WTC11 (cell line): ENCODE measurements at regions not wholly inside any gene's neighbourhood (a gene's known extent, or its start where the extent isn't known, plus 50 kb on each side); places are given as distances from the start of the nearest gene placed in this dataset.

Experiments used
- ATAC-seq: fragments of 200-7000 bp; cut with Tn5 transposase; 2 replicates; pipeline ENCODE4 v1.10.0; 2021; ENCODE audit warnings: mild to moderate bottlenecking, moderate library complexity
- CTCF ChIA-PET: fragments of 300-600 bp; sonication (Branson Sonifier 250); formaldehyde crosslinking; loops from one replicate; lab custom pipeline; 2021; ENCODE audit warnings: antibody characterized with exemption; lab: Charles Lee
- POLR2A ChIA-PET: fragments of 350-600 bp; sonication (Branson Sonifier 250); formaldehyde crosslinking; loops from one replicate; lab custom pipeline; 2021; ENCODE audit warnings: antibody characterized with exemption; lab: Charles Lee
- DNase-seq: peaks from one replicate; pipeline ENCODE4 v3.0.0; 2021; ENCODE audit warnings: low spot score
- H3K27ac Mint-ChIP-seq: 2 replicates; pipeline ENCODE4 v1.8.0; 2021; ENCODE audit warnings: mixed read lengths
- H3K27me3 Mint-ChIP-seq: 2 replicates; pipeline ENCODE4 v1.8.0; 2021; ENCODE audit warnings: low read depth, mild to moderate bottlenecking, moderate library complexity, mixed read lengths
- H3K36me3 Mint-ChIP-seq: 2 replicates; pipeline ENCODE4 v1.8.0; 2021; ENCODE audit warnings: mixed read lengths
- H3K4me1 Mint-ChIP-seq: 2 replicates; pipeline ENCODE4 v1.8.0; 2022; ENCODE audit warnings: mixed read lengths
- H3K4me3 Mint-ChIP-seq: 2 replicates; pipeline ENCODE4 v1.8.0; 2021; ENCODE audit warnings: mild to moderate bottlenecking, moderate library complexity, mixed read lengths
- H3K9me3 Mint-ChIP-seq: 2 replicates; pipeline ENCODE4 v1.8.0; 2021; ENCODE audit warnings: mixed read lengths
- ATF3 ChIP-seq: sonication (generic); formaldehyde crosslinking; conservative IDR thresholded peaks from 2 replicates; pipeline ENCODE4 v1.8.1; 2022; ENCODE audit warnings: mild to moderate bottlenecking, missing genetic modification reagents
- CTCF ChIP-seq: fragments of 200-600 bp; IDR thresholded peaks from 2 replicates; pipeline ENCODE4 v1.8.0; 2022; ENCODE audit warnings: antibody characterized with exemption
- GABPB1 ChIP-seq: sonication (generic); formaldehyde crosslinking; IDR thresholded peaks from 2 replicates; pipeline ENCODE4 v1.8.1; 2023; ENCODE audit warnings: mild to moderate bottlenecking, missing genetic modification reagents
- GRHL2 ChIP-seq: fragments of 250-450 bp; sonication (Bioruptor Pico); IDR thresholded peaks from 2 replicates; pipeline ENCODE4 v1.8.0; 2022; ENCODE audit warnings: mild to moderate bottlenecking, moderate library complexity; ENCODE audit not compliant: insufficient replicate concordance, severe bottlenecking
- JUN ChIP-seq: sonication (generic); formaldehyde crosslinking; IDR thresholded peaks from 2 replicates; pipeline ENCODE4 v1.8.0; 2023; ENCODE audit warnings: mild to moderate bottlenecking, missing genetic modification reagents
- NFE2L1 ChIP-seq: sonication (generic); formaldehyde crosslinking; IDR thresholded peaks from 2 replicates; pipeline ENCODE4 v1.8.1; 2023; ENCODE audit warnings: missing genetic modification reagents
- PRRX2 ChIP-seq: fragments of 250-450 bp; sonication (Bioruptor Pico); IDR thresholded peaks from 2 replicates; pipeline ENCODE4 v1.8.0; 2021; ENCODE audit warnings: mild to moderate bottlenecking
- RELA ChIP-seq: sonication (generic); formaldehyde crosslinking; IDR thresholded peaks from 2 replicates; pipeline ENCODE4 v1.8.1; 2022; ENCODE audit warnings: missing genetic modification reagents, mild to moderate bottlenecking, borderline replicate concordance
- TEAD4 ChIP-seq: sonication (generic); formaldehyde crosslinking; IDR thresholded peaks from 2 replicates; pipeline ENCODE4 v1.8.0; 2022; ENCODE audit warnings: mild to moderate bottlenecking, missing genetic modification reagents
- ZNF263 ChIP-seq: sonication (generic); formaldehyde crosslinking; IDR thresholded peaks from 2 replicates; pipeline ENCODE4 v1.8.1; 2022; ENCODE audit warnings: low read depth, mild to moderate bottlenecking, moderate library complexity, missing genetic modification reagents
- ZNF396 ChIP-seq: fragments of 250-450 bp; sonication (Bioruptor Pico); IDR thresholded peaks from 2 replicates; pipeline ENCODE4 v1.8.0; 2021; ENCODE audit warnings: mild to moderate bottlenecking, moderate library complexity, borderline replicate concordance
- ZNF416 ChIP-seq: fragments of 250-450 bp; sonication (Bioruptor Pico); IDR thresholded peaks from 2 replicates; pipeline ENCODE4 v1.9.0; 2021; ENCODE audit warnings: mild to moderate bottlenecking, inconsistent platforms
- ZNF423 ChIP-seq: fragments of 250-450 bp; sonication (Bioruptor Pico); IDR thresholded peaks from 2 replicates; pipeline ENCODE4 v2.1.2; 2022; ENCODE audit warnings: mild to moderate bottlenecking, moderate library complexity
- TF ChIP-seq, protein P1 (sequence below): sonication (generic); formaldehyde crosslinking; IDR thresholded peaks from 2 replicates; pipeline ENCODE4 v1.8.1; 2022; ENCODE audit warnings: mild to moderate bottlenecking, moderate library complexity, missing genetic modification reagents
- TF ChIP-seq, protein P2 (sequence below): sonication (generic); formaldehyde crosslinking; IDR thresholded peaks from 2 replicates; pipeline ENCODE4 v1.8.1; 2023; ENCODE audit warnings: mild to moderate bottlenecking, missing genetic modification reagents, moderate library complexity
- TF ChIP-seq, protein P3 (sequence below): sonication (generic); formaldehyde crosslinking; IDR thresholded peaks from 2 replicates; pipeline ENCODE4 v1.8.1; 2023; ENCODE audit warnings: mild to moderate bottlenecking, moderate library complexity, missing genetic modification reagents
- TF ChIP-seq, protein P4 (sequence below): sonication (generic); formaldehyde crosslinking; IDR thresholded peaks from 2 replicates; pipeline ENCODE4 v1.8.1; 2023; ENCODE audit warnings: mild to moderate bottlenecking, missing genetic modification reagents, borderline replicate concordance
- TF ChIP-seq, protein P5 (sequence below): sonication (generic); formaldehyde crosslinking; IDR thresholded peaks from 2 replicates; pipeline ENCODE4 v1.8.1; 2023; ENCODE audit warnings: mild to moderate bottlenecking, missing genetic modification reagents
- TF ChIP-seq, protein P6 (sequence below): sonication (generic); formaldehyde crosslinking; IDR thresholded peaks from 2 replicates; pipeline ENCODE4 v1.8.1; 2022; ENCODE audit warnings: mild to moderate bottlenecking, missing genetic modification reagents, moderate library complexity, borderline replicate concordance

DNA sequence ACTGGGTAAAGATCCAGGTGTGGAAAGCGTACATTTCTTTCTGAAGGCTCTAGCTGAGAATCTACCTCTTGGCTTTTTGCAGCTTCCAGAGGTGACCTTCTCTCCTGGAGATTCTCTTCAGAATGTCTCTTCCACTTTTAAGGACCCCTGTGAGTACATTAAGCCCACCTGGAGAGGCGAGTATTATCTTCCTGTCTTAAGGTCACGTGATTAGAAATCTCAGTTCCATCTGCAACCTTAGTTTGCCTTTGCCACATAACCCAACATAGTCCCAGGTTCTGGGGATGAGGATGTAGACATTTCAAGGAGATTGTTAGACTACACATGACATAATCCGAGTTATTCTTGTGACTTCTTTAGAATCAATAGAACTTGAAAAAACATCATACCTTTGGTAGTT is 665.5 kb upstream of the POM121L12 start:
- Mint-ChIP-seq H3K4me3 (no peak overlapping the region), H3K9me3 (peaks cover 17% of the 10 kb centered on the region), H3K36me3 (no peaks in the 10 kb centered on the region), H3K27me3 (no peaks in the 10 kb centered on the region), H3K27ac (no peak overlapping the region), H3K4me1 (no peaks in the 10 kb centered on the region)
- CTCF ChIA-PET = no interaction called here
- ATAC-seq (no peak), DNase-seq (no peak)
- TF ChIP-seq RELA = no peak
- no peak for TF ChIP-seq GABPB1
- TF ChIP-seq, protein P1, sequence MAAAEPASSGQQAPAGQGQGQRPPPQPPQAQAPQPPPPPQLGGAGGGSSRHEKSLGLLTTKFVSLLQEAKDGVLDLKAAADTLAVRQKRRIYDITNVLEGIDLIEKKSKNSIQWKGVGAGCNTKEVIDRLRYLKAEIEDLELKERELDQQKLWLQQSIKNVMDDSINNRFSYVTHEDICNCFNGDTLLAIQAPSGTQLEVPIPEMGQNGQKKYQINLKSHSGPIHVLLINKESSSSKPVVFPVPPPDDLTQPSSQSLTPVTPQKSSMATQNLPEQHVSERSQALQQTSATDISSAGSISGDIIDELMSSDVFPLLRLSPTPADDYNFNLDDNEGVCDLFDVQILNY (CRISPR knock-in tag) = no peak
- TF ChIP-seq, protein P2, sequence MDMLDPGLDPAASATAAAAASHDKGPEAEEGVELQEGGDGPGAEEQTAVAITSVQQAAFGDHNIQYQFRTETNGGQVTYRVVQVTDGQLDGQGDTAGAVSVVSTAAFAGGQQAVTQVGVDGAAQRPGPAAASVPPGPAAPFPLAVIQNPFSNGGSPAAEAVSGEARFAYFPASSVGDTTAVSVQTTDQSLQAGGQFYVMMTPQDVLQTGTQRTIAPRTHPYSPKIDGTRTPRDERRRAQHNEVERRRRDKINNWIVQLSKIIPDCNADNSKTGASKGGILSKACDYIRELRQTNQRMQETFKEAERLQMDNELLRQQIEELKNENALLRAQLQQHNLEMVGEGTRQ (CRISPR knock-in tag) = no peak
- TF ChIP-seq ATF3 (CRISPR knock-in tag) = no peak
- POLR2A ChIA-PET = no interaction called here

DNA sequence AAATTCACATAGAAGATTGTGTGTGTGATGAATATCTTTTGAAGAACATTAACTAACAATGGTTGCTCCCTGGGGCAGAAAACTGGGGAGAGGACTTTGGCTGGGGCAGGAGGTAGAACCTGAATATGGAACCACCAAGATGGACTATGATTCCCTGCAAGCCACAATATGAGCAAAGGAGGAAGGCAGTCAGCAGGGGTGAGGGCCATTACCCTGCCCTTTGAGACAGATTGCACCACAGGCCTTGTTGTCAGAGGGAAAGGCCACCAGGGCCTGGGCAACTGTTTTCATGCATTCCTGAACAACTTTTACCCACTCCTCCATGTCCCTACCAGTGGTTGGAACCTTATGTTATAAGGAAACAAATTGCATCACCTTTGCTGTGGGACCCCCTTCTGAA is 670.1 kb upstream of the POM121L12 start:
- no peaks in the 10 kb centered on the region for H3K4me1 Mint-ChIP-seq
- H3K27me3 Mint-ChIP-seq = no peaks in the 10 kb centered on the region
- DNase-seq (no peak), ATAC-seq (no peak)
- no peak overlapping the region for H3K4me3 Mint-ChIP-seq
- H3K27ac Mint-ChIP-seq = no peak overlapping the region
- peaks cover 17% of the 10 kb centered on the region for H3K9me3 Mint-ChIP-seq
- H3K36me3 Mint-ChIP-seq = peaks cover 5% of the 10 kb centered on the region
- TF ChIP-seq ZNF263 (CRISPR knock-in tag) (no peak), GRHL2 (no peak), RELA (no peak), ZNF423 (CRISPR knock-in tag) (no peak), ZNF416 (no peak), TEAD4 (CRISPR knock-in tag) (no peak), CTCF (no peak), ZNF396 (CRISPR knock-in tag) (no peak), NFE2L1 (CRISPR knock-in tag) (no peak), JUN (CRISPR knock-in tag) (no peak), GABPB1 (no peak), PRRX2 (CRISPR knock-in tag) (no peak)
- TF ChIP-seq, protein P3, sequence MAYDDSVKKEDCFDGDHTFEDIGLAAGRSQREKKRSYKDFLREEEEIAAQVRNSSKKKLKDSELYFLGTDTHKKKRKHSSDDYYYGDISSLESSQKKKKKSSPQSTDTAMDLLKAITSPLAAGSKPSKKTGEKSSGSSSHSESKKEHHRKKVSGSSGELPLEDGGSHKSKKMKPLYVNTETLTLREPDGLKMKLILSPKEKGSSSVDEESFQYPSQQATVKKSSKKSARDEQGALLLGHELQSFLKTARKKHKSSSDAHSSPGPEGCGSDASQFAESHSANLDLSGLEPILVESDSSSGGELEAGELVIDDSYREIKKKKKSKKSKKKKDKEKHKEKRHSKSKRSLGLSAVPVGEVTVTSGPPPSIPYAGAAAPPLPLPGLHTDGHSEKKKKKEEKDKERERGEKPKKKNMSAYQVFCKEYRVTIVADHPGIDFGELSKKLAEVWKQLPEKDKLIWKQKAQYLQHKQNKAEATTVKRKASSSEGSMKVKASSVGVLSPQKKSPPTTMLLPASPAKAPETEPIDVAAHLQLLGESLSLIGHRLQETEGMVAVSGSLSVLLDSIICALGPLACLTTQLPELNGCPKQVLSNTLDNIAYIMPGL = no peak
- TF ChIP-seq, protein P4, sequence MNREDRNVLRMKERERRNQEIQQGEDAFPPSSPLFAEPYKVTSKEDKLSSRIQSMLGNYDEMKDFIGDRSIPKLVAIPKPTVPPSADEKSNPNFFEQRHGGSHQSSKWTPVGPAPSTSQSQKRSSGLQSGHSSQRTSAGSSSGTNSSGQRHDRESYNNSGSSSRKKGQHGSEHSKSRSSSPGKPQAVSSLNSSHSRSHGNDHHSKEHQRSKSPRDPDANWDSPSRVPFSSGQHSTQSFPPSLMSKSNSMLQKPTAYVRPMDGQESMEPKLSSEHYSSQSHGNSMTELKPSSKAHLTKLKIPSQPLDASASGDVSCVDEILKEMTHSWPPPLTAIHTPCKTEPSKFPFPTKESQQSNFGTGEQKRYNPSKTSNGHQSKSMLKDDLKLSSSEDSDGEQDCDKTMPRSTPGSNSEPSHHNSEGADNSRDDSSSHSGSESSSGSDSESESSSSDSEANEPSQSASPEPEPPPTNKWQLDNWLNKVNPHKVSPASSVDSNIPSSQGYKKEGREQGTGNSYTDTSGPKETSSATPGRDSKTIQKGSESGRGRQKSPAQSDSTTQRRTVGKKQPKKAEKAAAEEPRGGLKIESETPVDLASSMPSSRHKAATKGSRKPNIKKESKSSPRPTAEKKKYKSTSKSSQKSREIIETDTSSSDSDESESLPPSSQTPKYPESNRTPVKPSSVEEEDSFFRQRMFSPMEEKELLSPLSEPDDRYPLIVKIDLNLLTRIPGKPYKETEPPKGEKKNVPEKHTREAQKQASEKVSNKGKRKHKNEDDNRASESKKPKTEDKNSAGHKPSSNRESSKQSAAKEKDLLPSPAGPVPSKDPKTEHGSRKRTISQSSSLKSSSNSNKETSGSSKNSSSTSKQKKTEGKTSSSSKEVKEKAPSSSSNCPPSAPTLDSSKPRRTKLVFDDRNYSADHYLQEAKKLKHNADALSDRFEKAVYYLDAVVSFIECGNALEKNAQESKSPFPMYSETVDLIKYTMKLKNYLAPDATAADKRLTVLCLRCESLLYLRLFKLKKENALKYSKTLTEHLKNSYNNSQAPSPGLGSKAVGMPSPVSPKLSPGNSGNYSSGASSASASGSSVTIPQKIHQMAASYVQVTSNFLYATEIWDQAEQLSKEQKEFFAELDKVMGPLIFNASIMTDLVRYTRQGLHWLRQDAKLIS = no peak
- TF ChIP-seq, protein P5, sequence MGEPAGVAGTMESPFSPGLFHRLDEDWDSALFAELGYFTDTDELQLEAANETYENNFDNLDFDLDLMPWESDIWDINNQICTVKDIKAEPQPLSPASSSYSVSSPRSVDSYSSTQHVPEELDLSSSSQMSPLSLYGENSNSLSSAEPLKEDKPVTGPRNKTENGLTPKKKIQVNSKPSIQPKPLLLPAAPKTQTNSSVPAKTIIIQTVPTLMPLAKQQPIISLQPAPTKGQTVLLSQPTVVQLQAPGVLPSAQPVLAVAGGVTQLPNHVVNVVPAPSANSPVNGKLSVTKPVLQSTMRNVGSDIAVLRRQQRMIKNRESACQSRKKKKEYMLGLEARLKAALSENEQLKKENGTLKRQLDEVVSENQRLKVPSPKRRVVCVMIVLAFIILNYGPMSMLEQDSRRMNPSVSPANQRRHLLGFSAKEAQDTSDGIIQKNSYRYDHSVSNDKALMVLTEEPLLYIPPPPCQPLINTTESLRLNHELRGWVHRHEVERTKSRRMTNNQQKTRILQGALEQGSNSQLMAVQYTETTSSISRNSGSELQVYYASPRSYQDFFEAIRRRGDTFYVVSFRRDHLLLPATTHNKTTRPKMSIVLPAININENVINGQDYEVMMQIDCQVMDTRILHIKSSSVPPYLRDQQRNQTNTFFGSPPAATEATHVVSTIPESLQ (CRISPR knock-in tag) = no peak
- TF ChIP-seq, protein P6, sequence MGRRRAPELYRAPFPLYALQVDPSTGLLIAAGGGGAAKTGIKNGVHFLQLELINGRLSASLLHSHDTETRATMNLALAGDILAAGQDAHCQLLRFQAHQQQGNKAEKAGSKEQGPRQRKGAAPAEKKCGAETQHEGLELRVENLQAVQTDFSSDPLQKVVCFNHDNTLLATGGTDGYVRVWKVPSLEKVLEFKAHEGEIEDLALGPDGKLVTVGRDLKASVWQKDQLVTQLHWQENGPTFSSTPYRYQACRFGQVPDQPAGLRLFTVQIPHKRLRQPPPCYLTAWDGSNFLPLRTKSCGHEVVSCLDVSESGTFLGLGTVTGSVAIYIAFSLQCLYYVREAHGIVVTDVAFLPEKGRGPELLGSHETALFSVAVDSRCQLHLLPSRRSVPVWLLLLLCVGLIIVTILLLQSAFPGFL (CRISPR knock-in tag) = no peak
- TF ChIP-seq, all 79 proteins: peak for 0
- POLR2A ChIA-PET = no interaction called here
- CTCF ChIA-PET = no interaction called here
